DND-41 (cell line): ENCODE measurements at regions not wholly inside any gene's neighbourhood (a gene's known extent, or its start where the extent isn't known, plus 50 kb on each side); places are given as distances from the start of the nearest gene placed in this dataset.

ENCODE experiments used
- CTCF ChIP-seq: IDR thresholded peaks from 2 replicates; pipeline ENCODE4 v1.5.1; 2012; ENCODE audit warnings: borderline replicate concordance, low read length, moderate library complexity, mild to moderate bottlenecking; ENCODE audit not compliant: poor library complexity, severe bottlenecking; ENCODE audit errors: extremely low read depth
- EZH2 ChIP-seq: IDR thresholded peaks from 3 replicates; pipeline ENCODE4 v1.6.1; 2012; ENCODE audit warnings: borderline replicate concordance, low read depth, mild to moderate bottlenecking, moderate library complexity, low read length, inconsistent platforms; ENCODE audit not compliant: severe bottlenecking

GRCh38 chr5:165375201-165375600, 1869.8 kb downstream of the MAT2B start:
- no peak for TF ChIP-seq CTCF
- TF ChIP-seq EZH2 = no peak
